Epithelial cell of proximal tubule (primary cell): ENCODE measurements at regions not wholly inside any gene's neighbourhood (a gene's known extent, or its start where the extent isn't known, plus 50 kb on each side); places are given as distances from the start of the nearest gene placed in this dataset.
"Not testable (repeated sequence)": the region's sequence is repeated elsewhere in the genome, so short reads cannot be mapped to it uniquely, and the experiment has no call there.

ENCODE experiments used
- DNase-seq: peaks from one replicate; pipeline ENCODE4 v3.0.0-alpha.2; 2011; ENCODE audit warnings: low read depth
- H3K4me3 ChIP-seq: 2 replicates; pipeline ENCODE4 v1.5.1; 2011; ENCODE audit warnings: low read depth, mild to moderate bottlenecking, low read length
- CTCF ChIP-seq: conservative IDR thresholded peaks from 2 replicates; pipeline ENCODE4 v1.5.1; 2012; ENCODE audit warnings: low read depth, mild to moderate bottlenecking, low read length

GRCh38 chr3:26264708-26265107 lies 357.9 kb upstream of the LRRC3B start:
- DNase-seq = no peak
- no peak overlapping the region for H3K4me3 ChIP-seq
- TF ChIP-seq CTCF = no peak

- no peak for TF ChIP-seq CTCF
- no peak for DNase-seq
- H3K4me3 ChIP-seq = no peak overlapping the region
Observed at GRCh38 chr3:26271848-26272247, 350.7 kb upstream of the LRRC3B start.

- TF ChIP-seq CTCF = no peak
- no peak overlapping the region for H3K4me3 ChIP-seq
- no peak for DNase-seq
Observed at GRCh38 chr3:26273196-26273595, 349.4 kb upstream of the LRRC3B start.

GRCh38 chr3:26279091-26279490 lies 343.5 kb upstream of the LRRC3B start:
- TF ChIP-seq CTCF = no peak
- DNase-seq = no peak
- H3K4me3 ChIP-seq = no peak overlapping the region

GRCh38 chr3:26280517-26280916 lies 342.1 kb upstream of the LRRC3B start:
- no peak overlapping the region for H3K4me3 ChIP-seq
- peak; percentile 7 for TF ChIP-seq CTCF
- no peak for DNase-seq

GRCh38 chr3:26281284-26281985 lies 341.1 kb upstream of the LRRC3B start:
- no peak overlapping the region for H3K4me3 ChIP-seq
- DNase-seq = no peak

GRCh38 chr3:26284503-26284902 lies 338.1 kb upstream of the LRRC3B start:
- DNase-seq, H3K4me3 ChIP-seq: not testable (repeated sequence)

More at GRCh38 chr3:26281284-26281985, 341.1 kb upstream of the LRRC3B start:
- no peak for TF ChIP-seq CTCF

- DNase-seq = no peak
- H3K4me3 ChIP-seq = no peak overlapping the region
- no peak for TF ChIP-seq CTCF
Observed at GRCh38 chr3:26291840-26292239, 330.7 kb upstream of the LRRC3B start.
